ENCODE measurements at regions not wholly inside any gene's neighbourhood (a gene's known extent, or its start where the extent isn't known, plus 50 kb on each side); places are given as distances from the start of the nearest gene placed in this dataset.

DNA sequence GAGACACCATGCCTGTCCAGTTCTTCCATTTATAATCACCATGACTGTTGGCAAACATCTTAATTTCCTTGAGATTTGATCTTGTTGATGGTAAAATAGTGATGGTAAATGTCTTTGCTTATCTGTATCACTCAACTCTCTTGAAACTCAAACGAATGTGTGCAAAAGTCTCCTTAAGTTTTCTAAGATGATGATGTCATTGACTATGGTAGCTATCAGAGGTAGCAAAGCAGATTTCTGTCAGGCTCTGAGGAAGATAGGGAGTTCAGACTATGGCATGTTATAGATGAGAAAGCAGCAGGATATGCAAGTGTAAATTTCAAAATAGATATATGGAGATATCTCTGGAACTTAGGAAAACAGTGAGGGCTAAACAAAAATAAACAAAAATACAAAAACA is 121.0 kb upstream of the GJE1 start:
- Mint-ChIP-seq H3K27ac (ENCODE audit: unreplicated experiment) (peak overlapping the region; percentile 40), H3K36me3 (ENCODE audit: unreplicated experiment) (no peaks in the 10 kb centered on the region), H3K27me3 (ENCODE audit: unreplicated experiment) (no peaks in the 10 kb centered on the region), H3K9me3 (ENCODE audit: unreplicated experiment) (peaks cover 4% of the 10 kb centered on the region), H3K4me1 (ENCODE audit: unreplicated experiment) (peaks cover 52% of the 10 kb centered on the region), H3K4me3 (ENCODE audit: unreplicated experiment) (no peak overlapping the region)
- DNase-seq (ENCODE audit: extremely low spot score, unreplicated experiment): no peak
- TF ChIP-seq, protein P1, sequence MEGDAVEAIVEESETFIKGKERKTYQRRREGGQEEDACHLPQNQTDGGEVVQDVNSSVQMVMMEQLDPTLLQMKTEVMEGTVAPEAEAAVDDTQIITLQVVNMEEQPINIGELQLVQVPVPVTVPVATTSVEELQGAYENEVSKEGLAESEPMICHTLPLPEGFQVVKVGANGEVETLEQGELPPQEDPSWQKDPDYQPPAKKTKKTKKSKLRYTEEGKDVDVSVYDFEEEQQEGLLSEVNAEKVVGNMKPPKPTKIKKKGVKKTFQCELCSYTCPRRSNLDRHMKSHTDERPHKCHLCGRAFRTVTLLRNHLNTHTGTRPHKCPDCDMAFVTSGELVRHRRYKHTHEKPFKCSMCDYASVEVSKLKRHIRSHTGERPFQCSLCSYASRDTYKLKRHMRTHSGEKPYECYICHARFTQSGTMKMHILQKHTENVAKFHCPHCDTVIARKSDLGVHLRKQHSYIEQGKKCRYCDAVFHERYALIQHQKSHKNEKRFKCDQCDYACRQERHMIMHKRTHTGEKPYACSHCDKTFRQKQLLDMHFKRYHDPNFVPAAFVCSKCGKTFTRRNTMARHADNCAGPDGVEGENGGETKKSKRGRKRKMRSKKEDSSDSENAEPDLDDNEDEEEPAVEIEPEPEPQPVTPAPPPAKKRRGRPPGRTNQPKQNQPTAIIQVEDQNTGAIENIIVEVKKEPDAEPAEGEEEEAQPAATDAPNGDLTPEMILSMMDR (IDR thresholded peaks at IDR 0.05): no peak

DNA sequence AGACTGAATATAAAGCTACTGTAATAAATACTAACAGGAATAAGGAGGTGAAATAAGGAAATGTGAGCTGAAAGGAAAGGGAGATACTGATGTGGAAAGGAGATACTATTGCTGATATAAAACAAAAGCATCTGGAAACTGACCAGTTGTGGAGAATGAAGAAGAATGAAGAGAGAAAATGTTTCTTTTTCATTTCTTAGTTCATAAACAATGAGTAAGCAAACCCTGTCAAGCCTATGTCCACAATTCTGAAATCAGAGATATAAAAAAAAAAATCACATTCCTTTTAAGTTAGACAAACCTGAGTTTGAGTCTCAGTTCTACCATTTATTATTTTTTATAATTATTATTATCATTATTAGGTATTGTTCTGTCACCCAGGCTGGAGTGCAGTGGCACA is 121.6 kb upstream of the GJE1 start:
- no peaks in the 10 kb centered on the region for H3K27me3 Mint-ChIP-seq (ENCODE audit: unreplicated experiment)
- peak overlapping the region; percentile 78 for H3K27ac Mint-ChIP-seq (ENCODE audit: unreplicated experiment)
- TF ChIP-seq, protein P1 (IDR thresholded peaks at IDR 0.05): no peak
- H3K4me3 Mint-ChIP-seq (ENCODE audit: unreplicated experiment): no peak overlapping the region
- H3K36me3 Mint-ChIP-seq (ENCODE audit: unreplicated experiment): no peaks in the 10 kb centered on the region
- peaks cover 4% of the 10 kb centered on the region for H3K9me3 Mint-ChIP-seq (ENCODE audit: unreplicated experiment)
- no peak for DNase-seq (ENCODE audit: extremely low spot score, unreplicated experiment)
- peaks cover 52% of the 10 kb centered on the region for H3K4me1 Mint-ChIP-seq (ENCODE audit: unreplicated experiment)

DNA sequence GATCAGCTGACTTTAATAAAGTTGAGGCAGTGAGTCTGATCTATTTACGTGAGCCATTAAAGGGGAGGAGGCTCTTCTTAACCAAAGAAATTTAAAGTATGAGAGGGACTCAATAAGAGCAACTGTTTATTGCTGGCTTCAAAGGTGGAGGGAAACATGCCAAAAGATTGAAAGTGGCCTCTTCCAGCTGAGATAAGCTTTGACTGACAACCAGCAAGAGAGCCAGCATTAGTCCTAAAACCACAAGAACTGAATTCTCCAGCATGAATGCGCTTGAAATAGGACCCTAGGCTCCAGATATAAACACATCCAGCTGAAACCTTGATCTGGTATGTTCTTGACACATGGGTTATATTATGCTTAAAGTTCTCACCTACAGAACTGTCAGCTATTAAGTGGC is 123.1 kb upstream of the GJE1 start:
- H3K4me1 Mint-ChIP-seq (ENCODE audit: unreplicated experiment): peaks cover 43% of the 10 kb centered on the region
- H3K27ac Mint-ChIP-seq (ENCODE audit: unreplicated experiment): peak overlapping the region; percentile 69
- TF ChIP-seq, protein P1 (IDR thresholded peaks at IDR 0.05): no peak
- no peaks in the 10 kb centered on the region for H3K27me3 Mint-ChIP-seq (ENCODE audit: unreplicated experiment)
- peaks cover 4% of the 10 kb centered on the region for H3K9me3 Mint-ChIP-seq (ENCODE audit: unreplicated experiment)
- H3K4me3 Mint-ChIP-seq (ENCODE audit: unreplicated experiment): no peak overlapping the region
- no peak for DNase-seq (ENCODE audit: extremely low spot score, unreplicated experiment)
- H3K36me3 Mint-ChIP-seq (ENCODE audit: unreplicated experiment): no peaks in the 10 kb centered on the region

DNA sequence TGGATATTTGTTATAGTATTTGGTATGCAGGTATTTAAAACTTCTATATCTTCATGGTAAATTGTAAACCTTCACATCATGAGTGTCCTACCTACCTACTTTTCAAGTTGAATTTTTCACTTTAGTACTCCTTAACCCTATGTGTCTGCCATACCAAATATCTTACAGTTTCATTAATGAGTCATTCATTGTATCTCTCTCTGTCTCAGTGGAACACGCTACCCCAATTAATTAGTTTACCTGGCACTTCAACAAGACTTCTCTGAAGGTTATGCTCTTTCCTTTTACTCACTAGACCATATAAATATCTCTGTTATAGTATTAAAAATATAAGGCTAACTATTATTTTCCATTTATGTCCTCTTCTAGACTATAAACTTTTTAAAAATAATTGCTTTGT is 123.9 kb upstream of the GJE1 start:
- H3K4me3 Mint-ChIP-seq (ENCODE audit: unreplicated experiment): no peak overlapping the region

DNA sequence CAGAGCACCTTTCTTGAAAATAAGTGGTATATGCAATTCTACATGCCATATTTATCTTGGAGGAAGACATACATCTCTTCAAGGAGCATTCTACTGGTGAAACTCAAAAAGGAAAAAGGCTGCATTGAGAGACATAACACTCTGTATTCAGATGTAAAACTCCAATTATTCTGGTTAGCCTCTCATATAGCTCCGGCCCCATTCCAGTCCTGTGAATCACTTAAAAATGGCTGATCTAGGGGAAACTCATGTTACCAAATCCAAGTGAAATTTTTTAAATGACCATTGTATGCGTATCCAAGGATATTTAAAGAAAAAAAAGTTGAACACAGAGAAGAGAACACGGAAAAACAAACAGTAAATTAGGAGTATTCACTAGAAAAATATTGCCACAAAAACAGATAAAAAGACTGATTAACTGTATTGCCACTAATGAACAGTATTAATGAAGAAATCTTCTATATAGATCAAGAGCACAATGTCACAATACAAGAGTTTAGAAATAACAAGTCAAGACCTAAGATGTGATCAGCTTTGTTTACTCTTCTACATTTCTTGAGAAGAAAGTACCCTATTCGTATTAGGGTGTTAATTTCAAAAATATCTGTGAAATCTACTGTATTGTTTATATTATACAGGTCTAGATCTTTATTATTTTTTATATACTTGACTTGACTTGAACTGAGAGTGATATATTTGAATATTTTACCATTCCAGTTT is 124.5 kb upstream of the GJE1 start:
- TF ChIP-seq, protein P1 (IDR thresholded peaks at IDR 0.05): no peak
- no peak for DNase-seq (ENCODE audit: extremely low spot score, unreplicated experiment)
- Mint-ChIP-seq H3K9me3 (ENCODE audit: unreplicated experiment) (peaks cover 4% of the 10 kb centered on the region), H3K4me1 (ENCODE audit: unreplicated experiment) (peaks cover 30% of the 10 kb centered on the region), H3K27me3 (ENCODE audit: unreplicated experiment) (no peaks in the 10 kb centered on the region), H3K4me3 (ENCODE audit: unreplicated experiment) (no peak overlapping the region), H3K27ac (ENCODE audit: unreplicated experiment) (peak overlapping the region; percentile 7), H3K36me3 (ENCODE audit: unreplicated experiment) (no peaks in the 10 kb centered on the region)

More for the DNA sequence above, 123.9 kb upstream of the GJE1 start:
- Mint-ChIP-seq H3K9me3 (ENCODE audit: unreplicated experiment) (peaks cover 4% of the 10 kb centered on the region), H3K36me3 (ENCODE audit: unreplicated experiment) (no peaks in the 10 kb centered on the region), H3K27me3 (ENCODE audit: unreplicated experiment) (no peaks in the 10 kb centered on the region), H3K27ac (ENCODE audit: unreplicated experiment) (no peak overlapping the region), H3K4me1 (ENCODE audit: unreplicated experiment) (peaks cover 34% of the 10 kb centered on the region)
- DNase-seq (ENCODE audit: extremely low spot score, unreplicated experiment): no peak
- TF ChIP-seq, protein P1 (IDR thresholded peaks at IDR 0.05): no peak

All from osteocyte (in vitro differentiated cells).